GM19025 (cell line): ENCODE measurements at regions not wholly inside any gene's neighbourhood (a gene's known extent, or its start where the extent isn't known, plus 50 kb on each side); places are given as distances from the start of the nearest gene placed in this dataset.

Source experiments
- ATAC-seq: cut with Tn5 transposase; IDR thresholded peaks from one replicate; pipeline ENCODE4 v1.9.1; 2021; ENCODE audit warnings: mild to moderate bottlenecking, low read depth, moderate library complexity; ENCODE audit not compliant: unreplicated experiment

DNA sequence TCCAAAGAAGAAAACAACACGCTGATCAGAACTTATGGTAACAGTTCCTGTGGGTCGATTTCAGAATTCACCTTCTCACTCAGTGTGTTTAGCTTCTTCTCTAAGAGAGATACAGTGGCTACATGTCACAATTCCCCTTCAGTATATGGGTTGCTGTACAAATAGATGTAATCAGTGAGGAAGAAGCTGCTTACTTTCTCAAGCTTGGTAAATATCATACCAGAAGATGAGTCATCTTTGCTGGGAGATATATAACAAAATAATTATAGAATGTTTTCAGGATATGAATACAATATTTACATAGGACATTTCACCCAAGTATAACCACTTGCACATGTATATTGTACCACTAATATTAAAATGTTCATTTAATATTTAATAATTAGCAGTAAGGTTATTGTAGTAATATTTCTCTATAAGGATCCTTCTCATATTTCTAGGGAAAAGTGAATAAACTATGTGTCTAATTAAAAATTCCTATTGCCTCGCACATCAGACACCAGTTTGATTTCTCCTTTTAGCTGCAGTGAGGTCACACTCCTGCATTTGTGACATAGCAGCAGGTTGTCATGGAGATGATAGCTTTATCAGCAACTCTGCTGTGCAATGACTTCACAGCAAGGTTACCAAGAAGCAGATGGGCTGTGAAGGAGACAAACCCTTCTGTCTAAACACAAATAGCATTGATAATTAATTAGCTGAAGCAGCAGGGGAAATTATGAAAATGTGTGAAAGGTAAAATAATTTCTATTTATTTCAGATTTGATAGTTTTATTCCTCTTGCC, 211.4 kb downstream of the TUSC7 start:
- no peak for ATAC-seq

DNA sequence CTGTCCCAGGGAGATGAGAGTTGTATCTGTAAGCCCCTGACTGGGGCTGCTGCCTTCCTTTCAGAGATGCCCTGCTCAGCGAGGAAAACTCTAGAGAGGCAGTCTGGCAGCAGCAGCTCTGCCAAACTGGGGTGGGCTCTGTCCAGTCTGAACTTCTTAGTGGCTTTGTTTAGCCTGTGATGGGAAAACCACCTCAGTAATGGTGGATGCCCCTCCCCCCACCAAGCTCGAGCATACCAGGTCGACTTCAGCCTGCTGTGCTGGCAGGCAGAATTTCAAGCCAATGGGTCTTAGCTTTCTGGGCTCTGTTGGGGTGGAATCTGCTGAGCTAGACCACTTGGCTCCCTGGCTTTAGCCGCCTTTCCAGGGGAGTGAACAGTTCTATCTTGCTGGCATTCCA, 218.3 kb downstream of the TUSC7 start:
- ATAC-seq = no peak

DNA sequence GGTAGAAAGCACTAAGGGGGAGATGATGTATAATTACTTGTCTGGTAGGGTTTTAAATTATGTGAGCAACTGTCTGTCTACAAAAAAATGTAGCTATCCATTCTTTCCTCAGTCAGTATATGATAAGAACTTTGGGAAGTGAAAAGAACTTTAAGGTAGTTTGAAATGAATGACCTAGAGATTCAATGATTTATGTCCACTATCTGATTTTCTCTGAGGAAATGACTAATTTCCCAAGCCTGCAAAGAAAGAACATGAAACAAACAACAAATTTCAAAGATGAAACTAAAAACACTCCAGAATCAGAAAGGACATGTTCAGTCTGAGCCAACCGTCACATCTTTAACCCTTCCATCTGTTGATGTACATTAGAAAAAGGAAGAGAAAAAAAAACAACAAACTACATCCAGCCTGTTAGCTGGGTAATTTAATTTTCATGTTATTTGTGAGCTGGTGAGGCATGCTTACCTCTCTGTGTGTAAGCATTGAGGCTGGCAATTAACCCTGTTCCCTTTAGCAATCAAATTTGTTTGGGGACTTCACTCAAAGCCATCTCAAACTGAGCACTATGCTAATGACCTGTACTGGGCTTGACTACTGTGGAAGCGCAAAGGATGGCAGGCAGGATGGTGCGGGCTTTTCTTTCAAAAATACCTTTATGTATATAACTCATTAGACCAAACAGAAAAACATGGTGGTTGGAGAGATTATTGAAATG, 220.1 kb downstream of the TUSC7 start:
- no peak for ATAC-seq

GRCh38 chr3:116930786-116931185, 221.2 kb downstream of the TUSC7 start:
- no peak for ATAC-seq

DNA sequence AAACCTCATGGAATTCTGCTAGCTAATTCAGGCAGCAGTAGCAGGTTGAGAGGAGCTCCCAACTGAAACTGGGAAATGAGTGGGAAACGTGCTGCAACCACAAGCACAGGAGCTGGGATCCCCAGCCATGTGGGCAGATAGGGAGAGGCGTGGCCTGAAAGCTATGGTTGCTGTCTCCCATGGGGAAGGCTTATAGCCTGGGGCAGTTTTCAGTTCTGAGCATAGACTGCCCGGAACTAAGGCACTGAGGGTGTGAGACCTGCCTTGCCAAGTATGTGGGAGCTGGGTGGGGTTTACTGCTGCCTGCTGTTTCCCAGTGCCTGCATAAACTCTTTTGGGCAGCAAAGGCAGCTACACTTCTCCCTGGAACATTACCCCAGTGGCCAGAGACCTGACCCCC, 229.5 kb downstream of the TUSC7 start:
- no peak for ATAC-seq

DNA sequence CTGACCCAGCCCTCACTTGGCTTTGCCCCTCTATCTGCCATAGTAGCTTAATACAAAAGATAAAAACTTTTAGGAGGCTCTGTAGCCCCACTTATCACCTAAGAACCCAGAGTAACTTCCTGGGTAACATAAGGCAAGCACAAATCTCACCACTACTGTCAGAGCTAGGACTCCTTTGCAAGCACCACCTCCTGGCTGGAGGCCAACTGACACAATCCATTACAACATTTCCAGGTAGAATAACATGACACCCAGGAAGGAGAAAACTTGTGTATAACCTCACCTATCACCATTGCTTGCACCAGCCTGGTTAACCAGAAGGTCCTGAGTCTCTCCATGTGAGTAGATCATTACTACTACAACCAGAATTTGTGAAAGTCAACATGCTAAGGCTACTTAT, 230.0 kb downstream of the TUSC7 start:
- ATAC-seq = no peak

- no peak for ATAC-seq
Observed at GRCh38 chr3:116940719-116941118, 231.1 kb downstream of the TUSC7 start.

GRCh38 chr3:116946376-116946775, 236.8 kb downstream of the TUSC7 start:
- ATAC-seq = no peak

GRCh38 chr3:116947148-116947547, 237.6 kb downstream of the TUSC7 start:
- no peak for ATAC-seq

- no peak for ATAC-seq
Observed at GRCh38 chr3:116947809-116948208, 238.2 kb downstream of the TUSC7 start.

DNA sequence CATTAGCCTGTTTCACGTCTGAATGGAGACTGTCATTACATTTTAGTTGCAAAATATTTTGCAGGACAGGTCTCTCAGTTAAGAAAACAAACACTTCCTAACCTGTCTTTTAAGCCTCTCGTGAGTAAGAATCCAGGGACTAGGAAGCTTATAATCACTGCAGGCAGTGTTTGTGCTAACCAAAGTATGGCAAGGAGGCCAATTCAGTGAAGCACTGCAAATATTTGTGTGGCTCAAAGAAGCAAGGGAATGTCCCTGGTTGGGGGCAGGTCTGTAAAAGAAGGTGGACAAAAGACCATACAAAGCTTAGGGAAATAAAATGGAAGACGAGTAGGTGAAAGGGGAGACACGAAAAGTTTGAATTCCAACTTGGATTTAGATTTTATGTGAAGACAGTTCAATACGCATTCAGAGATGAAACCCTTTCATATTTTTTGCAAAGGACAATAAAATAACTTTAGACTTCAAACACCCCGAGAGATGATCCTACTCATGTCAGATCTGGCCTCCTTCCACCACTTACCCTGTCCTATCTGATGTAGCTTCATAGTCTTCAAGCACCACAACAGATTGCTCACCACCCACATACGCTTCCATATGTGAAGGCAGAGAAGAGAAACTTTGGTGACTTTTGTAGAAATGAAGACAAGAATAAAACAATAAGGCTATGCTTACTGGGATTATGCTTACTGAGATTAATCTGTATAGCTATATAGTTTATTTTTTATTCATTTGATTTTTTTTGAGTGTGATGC, 240.9 kb downstream of the TUSC7 start:
- ATAC-seq = no peak

- no peak for ATAC-seq
Observed at GRCh38 chr3:116951610-116952009, 242.0 kb downstream of the TUSC7 start.

DNA sequence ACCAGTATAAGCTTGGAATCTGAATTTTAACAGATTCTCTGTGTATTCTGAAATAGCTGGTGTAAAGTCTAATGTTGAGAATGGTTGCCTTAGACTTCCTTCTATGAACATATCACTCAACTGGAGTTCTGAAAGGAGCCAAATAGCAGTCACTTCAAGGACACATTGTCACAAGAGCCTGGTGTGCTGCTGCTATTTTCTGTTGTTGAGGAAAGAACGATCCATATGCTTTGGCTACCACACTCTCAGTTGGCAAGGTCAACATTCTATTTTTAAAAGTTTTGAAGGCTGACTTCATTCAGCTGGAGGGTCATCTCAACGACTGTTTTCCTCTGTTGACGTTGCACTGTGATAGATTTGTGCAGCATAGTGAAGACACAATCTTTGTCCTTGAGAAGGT, 248.7 kb downstream of the TUSC7 start:
- no peak for ATAC-seq

DNA sequence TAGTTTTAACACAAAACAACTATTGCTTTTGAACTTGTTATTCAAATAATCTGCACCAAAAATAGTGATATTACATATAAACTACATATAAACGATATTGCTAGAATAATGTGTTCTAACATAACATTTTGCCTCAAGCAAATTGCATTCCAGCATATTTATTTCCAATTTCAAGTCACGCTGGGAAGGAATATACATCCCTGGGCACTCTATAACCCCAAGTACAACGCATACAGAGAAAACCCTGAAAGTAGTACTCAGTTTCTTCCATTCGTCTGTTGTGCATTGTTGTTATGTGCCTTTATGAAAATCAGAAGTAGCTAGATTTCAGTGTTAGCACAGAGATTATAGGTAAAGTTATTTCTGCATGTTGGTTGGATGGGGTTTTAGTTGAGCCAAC, 251.5 kb downstream of the TUSC7 start:
- ATAC-seq = no peak

GRCh38 chr3:116963802-116964201, 254.2 kb downstream of the TUSC7 start:
- no peak for ATAC-seq

DNA sequence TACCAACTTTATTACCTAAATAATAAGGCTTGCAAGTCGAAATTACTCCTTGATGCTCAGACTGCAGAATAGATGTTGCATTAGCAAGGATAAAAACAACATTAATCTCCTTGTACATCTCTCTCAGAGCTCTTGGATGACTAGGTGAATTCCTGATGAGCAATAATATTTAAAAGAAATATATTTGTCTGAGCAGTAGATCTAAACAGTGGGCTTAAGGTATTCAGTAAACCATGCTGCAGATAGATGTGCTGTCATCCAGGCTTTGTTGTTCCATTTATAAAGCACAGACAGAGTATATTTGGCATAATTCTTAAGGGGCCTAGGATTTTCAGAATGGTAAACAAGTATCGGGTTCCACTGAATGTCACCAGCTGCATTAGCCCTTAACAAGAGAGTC, 257.1 kb downstream of the TUSC7 start:
- ATAC-seq = no peak

- no peak for ATAC-seq
Observed at GRCh38 chr3:116969135-116969534, 259.6 kb downstream of the TUSC7 start.

GRCh38 chr3:116969646-116970045, 260.1 kb downstream of the TUSC7 start:
- ATAC-seq = no peak

DNA sequence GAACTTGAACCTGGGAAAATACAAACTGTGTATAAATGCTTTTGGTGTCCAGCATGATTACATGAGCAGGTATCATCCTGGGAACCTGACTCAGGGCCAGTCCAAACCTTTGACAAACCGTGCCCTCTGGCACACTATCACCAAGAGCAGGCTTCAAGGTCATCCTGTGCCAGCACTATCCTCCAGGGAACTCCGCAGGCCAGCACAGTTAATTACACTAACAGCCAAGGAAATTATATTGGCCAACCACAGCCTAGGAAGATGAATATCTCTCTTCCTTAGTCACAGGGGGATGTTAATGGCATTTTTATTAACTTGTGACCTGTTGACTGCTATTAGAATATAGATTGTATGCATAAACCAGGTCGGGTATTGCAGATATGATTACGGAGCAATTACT, 262.0 kb downstream of the TUSC7 start:
- no peak for ATAC-seq

GRCh38 chr3:116974702-116975101, 265.1 kb downstream of the TUSC7 start:
- no peak for ATAC-seq

- ATAC-seq = no peak
Observed at GRCh38 chr3:116977441-116977840, 267.9 kb downstream of the TUSC7 start.
